Breast epithelium (tissue), 3 donors: ENCODE measurements at regions not wholly inside any gene's neighbourhood (a gene's known extent, or its start where the extent isn't known, plus 50 kb on each side); places are given as distances from the start of the nearest gene placed in this dataset.

Experiments
- POLR2A ChIP-seq: fragments of 450-650 bp; IDR thresholded peaks from one replicate; pipeline ENCODE4 v1.6.1; 2016; ENCODE audit warnings: antibody characterized with exemption, mild to moderate bottlenecking, moderate library complexity
- POLR2AphosphoS5 ChIP-seq, 3 donors: sonication (generic); formaldehyde crosslinking; IDR thresholded peaks; one replicate each; pipeline ENCODE4 v1.6.1; 2017; ENCODE audit warnings: antibody characterized with exemption in 3 of 3

DNA sequence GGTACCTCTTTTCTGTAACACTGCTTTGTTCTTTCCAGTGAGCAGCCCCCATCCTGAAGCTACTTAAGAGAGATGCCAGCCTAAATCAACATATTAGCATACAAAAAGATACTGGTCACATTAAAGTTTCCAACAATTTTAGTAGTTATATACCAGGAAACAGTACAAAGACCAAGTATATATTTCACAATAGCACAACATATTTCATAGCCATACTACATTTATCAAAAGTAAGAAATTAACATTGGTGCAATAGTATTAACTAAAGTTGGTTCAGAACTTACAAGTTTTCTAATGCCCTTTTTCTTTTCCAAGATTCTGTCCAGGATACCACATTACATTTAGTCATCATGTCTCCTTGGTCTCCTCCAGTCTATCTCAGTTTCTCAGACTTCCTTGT is 641.0 kb upstream of the GJE1 start:
- TF ChIP-seq POLR2AphosphoS5 (IDR thresholded peaks at IDR 0.05) (no peak), POLR2A (no peak)
